GM23338 (cell line): ENCODE measurements at regions not wholly inside any gene's neighbourhood (a gene's known extent, or its start where the extent isn't known, plus 50 kb on each side); places are given as distances from the start of the nearest gene placed in this dataset.

Experiments used
- ATAC-seq: fragments of 200-7000 bp; cut with Tn5 transposase; 3 replicates; pipeline ENCODE4 v1.9.1; 2020
- DNase-seq: peaks from one replicate; pipeline ENCODE4 v3.0.0-alpha.2; 2015; ENCODE audit warnings: low spot score
- H2AFZ ChIP-seq: fragments of 200-600 bp; sonication (generic); 2 replicates; pipeline ENCODE4 v1.8.0; 2016; ENCODE audit warnings: antibody characterized with exemption, mild to moderate bottlenecking, moderate library complexity
- H3F3A ChIP-seq: fragments of 200-600 bp; sonication (generic); replicated peaks from 2 replicates; pipeline ENCODE4 v1.8.0; 2017; ENCODE audit warnings: antibody characterized with exemption, mixed run types, low read depth
- H3K27ac ChIP-seq: fragments of 200-600 bp; sonication (generic); 2 replicates; pipeline ENCODE4 v1.6.1; 2016; ENCODE audit warnings: low read depth
- H3K27me3 ChIP-seq: fragments of 200-600 bp; sonication (generic); 2 replicates; pipeline ENCODE4 v1.8.0; 2016; ENCODE audit warnings: mild to moderate bottlenecking, mixed run types, moderate library complexity; ENCODE audit not compliant: insufficient read depth
- H3K36me3 ChIP-seq: fragments of 200-600 bp; sonication (generic); 2 replicates; pipeline ENCODE4 v1.8.0; 2016; ENCODE audit warnings: mild to moderate bottlenecking; ENCODE audit not compliant: insufficient read depth
- H3K4me1 ChIP-seq: fragments of 200-600 bp; sonication (generic); 2 replicates; pipeline ENCODE4 v1.8.0; 2016; ENCODE audit warnings: mild to moderate bottlenecking, moderate library complexity; ENCODE audit not compliant: insufficient read depth
- H3K4me2 ChIP-seq: fragments of 200-600 bp; sonication (generic); 2 replicates; pipeline ENCODE4 v1.7.1; 2017; ENCODE audit warnings: mixed run types
- H3K4me3 ChIP-seq: fragments of 200-600 bp; sonication (generic); 2 replicates; pipeline ENCODE4 v1.6.1; 2016; ENCODE audit warnings: mixed run types
- H3K79me2 ChIP-seq: fragments of 200-600 bp; sonication (generic); replicated peaks from 2 replicates; pipeline ENCODE4 v1.8.0; 2017; ENCODE audit warnings: mild to moderate bottlenecking; ENCODE audit not compliant: insufficient read depth
- H3K9me2 ChIP-seq: fragments of 200-600 bp; sonication (generic); 2 replicates; pipeline ENCODE4 v1.8.0; 2017; ENCODE audit not compliant: insufficient read depth
- H4K20me1 ChIP-seq: fragments of 200-600 bp; sonication (generic); replicated peaks from 2 replicates; pipeline ENCODE4 v1.8.0; 2017; ENCODE audit warnings: mild to moderate bottlenecking; ENCODE audit not compliant: insufficient read depth
- H3K27ac Mint-ChIP-seq: 2 replicates; pipeline ENCODE4 v1.8.0; 2020; ENCODE audit warnings: inconsistent platforms, mild to moderate bottlenecking, moderate library complexity, mixed read lengths
- H3K27me3 Mint-ChIP-seq: 3 replicates; pipeline ENCODE4 v1.8.0; 2022; ENCODE audit warnings: low read depth, mild to moderate bottlenecking, moderate library complexity, mixed read lengths, inconsistent platforms; ENCODE audit not compliant: insufficient read depth, poor library complexity
- H3K36me3 Mint-ChIP-seq: 3 replicates; pipeline ENCODE4 v1.8.0; 2021; ENCODE audit warnings: low read depth, mild to moderate bottlenecking, inconsistent platforms, moderate library complexity, mixed read lengths
- H3K4me1 Mint-ChIP-seq: 3 replicates; pipeline ENCODE4 v1.8.0; 2020; ENCODE audit warnings: mild to moderate bottlenecking, inconsistent platforms, mixed read lengths
- H3K4me3 Mint-ChIP-seq: 3 replicates; pipeline ENCODE4 v1.8.0; 2021; ENCODE audit warnings: moderate library complexity, mild to moderate bottlenecking, inconsistent platforms, mixed read lengths
- H3K9me3 Mint-ChIP-seq: 3 replicates; pipeline ENCODE4 v1.8.0; 2020; ENCODE audit warnings: moderate library complexity, mild to moderate bottlenecking, inconsistent platforms, mixed read lengths
- CREB1 ChIP-seq: fragments of 250-450 bp; sonication (Bioruptor Pico); IDR thresholded peaks from 2 replicates; pipeline ENCODE4 v1.5.0; 2020; ENCODE audit warnings: low read depth, mild to moderate bottlenecking, moderate library complexity
- CTCF ChIP-seq, 2 experiments: fragments of 200-600 bp in 1 of 2; sonication (generic) in 1 of 2; conservative IDR thresholded peaks; 2 replicates each; pipeline versions ENCODE4 v1.5.1 to v1.6.1; 2016 to 2017; ENCODE audit warnings: antibody characterized with exemption in 2 of 2, low read depth in 2 of 2, mild to moderate bottlenecking in 2 of 2, moderate library complexity in 1 of 2
- EZH2 ChIP-seq: fragments of 200-600 bp; sonication (generic); IDR thresholded peaks from one replicate; pipeline ENCODE4 v1.8.0; 2017; ENCODE audit warnings: antibody characterized with exemption, mild to moderate bottlenecking, low read depth; ENCODE audit not compliant: unreplicated experiment
- EZH2phosphoT487 ChIP-seq: fragments of 200-600 bp; sonication (generic); IDR thresholded peaks from one replicate; pipeline ENCODE4 v1.8.1; 2018; ENCODE audit warnings: antibody characterized with exemption; ENCODE audit not compliant: unreplicated experiment
- JUNB ChIP-seq: IDR thresholded peaks from one replicate; pipeline ENCODE4 v1.6.1; 2016; ENCODE audit warnings: antibody characterized with exemption; ENCODE audit not compliant: unreplicated experiment
- NANOG ChIP-seq: IDR thresholded peaks from 2 replicates; pipeline ENCODE4 v1.6.1; 2016; ENCODE audit warnings: antibody characterized with exemption, borderline replicate concordance
- POLR2AphosphoS5 ChIP-seq: IDR thresholded peaks from 2 replicates; pipeline ENCODE4 v1.6.1; 2016; ENCODE audit warnings: antibody characterized with exemption, low read depth
- REST ChIP-seq: IDR thresholded peaks from one replicate; pipeline ENCODE4 v1.6.1; 2018; ENCODE audit warnings: antibody characterized with exemption; ENCODE audit not compliant: unreplicated experiment
- STAT1 ChIP-seq: IDR thresholded peaks from one replicate; pipeline ENCODE4 v1.6.1; 2016; ENCODE audit warnings: antibody characterized with exemption; ENCODE audit not compliant: unreplicated experiment
- ZNF114 ChIP-seq: fragments of 250-450 bp; sonication (Bioruptor Pico); IDR thresholded peaks from 2 replicates; pipeline ENCODE4 v1.5.0; 2020; ENCODE audit warnings: mild to moderate bottlenecking, moderate library complexity
- ZNF331 ChIP-seq: fragments of 250-450 bp; sonication (Bioruptor Pico); IDR thresholded peaks from 2 replicates; pipeline ENCODE4 v1.5.0; 2020; ENCODE audit warnings: low read depth, mild to moderate bottlenecking, moderate library complexity
- ZNF462 ChIP-seq: fragments of 250-450 bp; sonication (Bioruptor Pico); IDR thresholded peaks from 2 replicates; pipeline ENCODE4 v1.5.0; 2020; ENCODE audit warnings: mild to moderate bottlenecking, moderate library complexity
- TF ChIP-seq, protein P1 (sequence below): IDR thresholded peaks from 2 replicates; pipeline ENCODE4 v1.6.1; 2016; ENCODE audit warnings: antibody characterized with exemption

DNA sequence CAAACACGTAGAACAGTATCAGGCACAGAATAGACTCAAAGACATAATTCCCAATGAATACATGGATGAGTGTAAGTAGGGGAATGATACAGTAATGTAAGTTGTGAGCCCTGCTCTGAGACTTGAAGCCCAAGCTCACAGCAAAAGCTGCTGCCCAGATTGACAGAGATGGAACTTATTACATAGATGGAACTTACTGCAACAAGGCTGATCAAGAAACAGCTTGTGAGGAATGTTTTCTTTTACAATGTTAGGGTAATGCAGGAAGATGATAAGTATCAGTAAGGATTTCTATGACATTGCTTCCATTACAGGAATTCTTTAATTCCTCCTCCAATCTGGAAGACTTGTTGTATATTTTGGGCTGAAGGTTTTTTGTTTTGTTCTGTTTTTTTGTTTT, 278.4 kb downstream of the IL15 start:
- no peaks in the 10 kb centered on the region for H3K79me2 ChIP-seq
- Mint-ChIP-seq H3K27ac (no peak overlapping the region), H3K36me3 (no peaks in the 10 kb centered on the region), H3K4me3 (no peak overlapping the region), H3K4me1 (peaks cover 8% of the 10 kb centered on the region), H3K27me3 (no peaks in the 10 kb centered on the region), H3K9me3 (no peaks in the 10 kb centered on the region)
- H3K4me2 ChIP-seq: no peak overlapping the region
- no peaks in the 10 kb centered on the region for H3K27me3 ChIP-seq
- H3K4me3 ChIP-seq: no peak overlapping the region
- no peak overlapping the region for H3K27ac ChIP-seq
- no peaks in the 10 kb centered on the region for H3F3A ChIP-seq
- DNase-seq: no peak
- no peak for ATAC-seq
- H4K20me1 ChIP-seq: no peaks in the 10 kb centered on the region
- H3K4me1 ChIP-seq: no peaks in the 10 kb centered on the region
- no peaks in the 10 kb centered on the region for H3K36me3 ChIP-seq
- TF ChIP-seq ZNF331 (no peak), JUNB (no peak), STAT1 (no peak), EZH2 (no peak), EZH2phosphoT487 (no peak), ZNF462 (CRISPR knock-in tag) (no peak), NANOG (no peak), CTCF (conservative IDR thresholded peaks at IDR 0.05; ENCODE audit: low read depth in 2 of 2) (no peak), POLR2AphosphoS5 (no peak), CREB1 (CRISPR knock-in tag) (no peak), ZNF114 (CRISPR knock-in tag) (no peak), REST (no peak)
- TF ChIP-seq, protein P1, sequence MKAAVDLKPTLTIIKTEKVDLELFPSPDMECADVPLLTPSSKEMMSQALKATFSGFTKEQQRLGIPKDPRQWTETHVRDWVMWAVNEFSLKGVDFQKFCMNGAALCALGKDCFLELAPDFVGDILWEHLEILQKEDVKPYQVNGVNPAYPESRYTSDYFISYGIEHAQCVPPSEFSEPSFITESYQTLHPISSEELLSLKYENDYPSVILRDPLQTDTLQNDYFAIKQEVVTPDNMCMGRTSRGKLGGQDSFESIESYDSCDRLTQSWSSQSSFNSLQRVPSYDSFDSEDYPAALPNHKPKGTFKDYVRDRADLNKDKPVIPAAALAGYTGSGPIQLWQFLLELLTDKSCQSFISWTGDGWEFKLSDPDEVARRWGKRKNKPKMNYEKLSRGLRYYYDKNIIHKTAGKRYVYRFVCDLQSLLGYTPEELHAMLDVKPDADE: no peak
- 0 out of 2 replicates have a peak overlapping the region, but pooled peaks have one; percentile 49 for H2AFZ ChIP-seq
- peaks cover 5% of the 10 kb centered on the region; the same call in 1 of the 2 replicates for H3K9me2 ChIP-seq
